ENCODE measurements at regions not wholly inside any gene's neighbourhood (a gene's known extent, or its start where the extent isn't known, plus 50 kb on each side); places are given as distances from the start of the nearest gene placed in this dataset.
A peak's percentile ranks its signal among the peaks of the same experiment; 100 is the strongest.

DNA sequence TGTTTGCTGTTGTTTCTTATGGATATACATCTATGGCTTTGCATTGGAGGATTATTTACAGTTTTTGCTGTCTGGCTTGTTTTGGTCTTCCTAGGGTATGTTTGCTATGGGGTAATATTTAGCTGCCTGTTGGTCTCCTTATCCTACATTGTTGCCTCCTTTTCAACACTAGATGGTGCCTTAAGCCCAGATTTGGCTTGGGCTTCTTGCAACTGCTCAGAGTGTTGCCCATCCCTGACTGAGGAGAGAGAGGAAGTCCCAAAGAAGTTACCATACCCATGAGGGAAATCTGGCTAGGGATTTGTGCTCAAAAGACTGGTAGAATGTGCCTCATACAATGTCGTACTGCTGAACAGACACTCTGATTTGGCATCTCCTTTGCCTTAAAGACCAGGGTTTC is 94.6 kb upstream of the MUCL1 start:
- Histone ChIP-seq H3K4me1 (no peaks in the 10 kb centered on the region), H3K27ac (no peak overlapping the region), H3K27me3 (no peaks in the 10 kb centered on the region), H3K4me3 (no peak overlapping the region), H3K36me3 (no peaks in the 10 kb centered on the region), H3K9me3 (peaks cover 0 to 4% (median 0%) of the 10 kb centered on the region in 4 donors)
- TF ChIP-seq POLR2AphosphoS5 (IDR thresholded peaks at IDR 0.05) (no peak), EP300 (IDR thresholded peaks at IDR 0.05) (no peak), POLR2A (IDR thresholded peaks at IDR 0.05) (no peak)
- TF ChIP-seq, protein P1, sequence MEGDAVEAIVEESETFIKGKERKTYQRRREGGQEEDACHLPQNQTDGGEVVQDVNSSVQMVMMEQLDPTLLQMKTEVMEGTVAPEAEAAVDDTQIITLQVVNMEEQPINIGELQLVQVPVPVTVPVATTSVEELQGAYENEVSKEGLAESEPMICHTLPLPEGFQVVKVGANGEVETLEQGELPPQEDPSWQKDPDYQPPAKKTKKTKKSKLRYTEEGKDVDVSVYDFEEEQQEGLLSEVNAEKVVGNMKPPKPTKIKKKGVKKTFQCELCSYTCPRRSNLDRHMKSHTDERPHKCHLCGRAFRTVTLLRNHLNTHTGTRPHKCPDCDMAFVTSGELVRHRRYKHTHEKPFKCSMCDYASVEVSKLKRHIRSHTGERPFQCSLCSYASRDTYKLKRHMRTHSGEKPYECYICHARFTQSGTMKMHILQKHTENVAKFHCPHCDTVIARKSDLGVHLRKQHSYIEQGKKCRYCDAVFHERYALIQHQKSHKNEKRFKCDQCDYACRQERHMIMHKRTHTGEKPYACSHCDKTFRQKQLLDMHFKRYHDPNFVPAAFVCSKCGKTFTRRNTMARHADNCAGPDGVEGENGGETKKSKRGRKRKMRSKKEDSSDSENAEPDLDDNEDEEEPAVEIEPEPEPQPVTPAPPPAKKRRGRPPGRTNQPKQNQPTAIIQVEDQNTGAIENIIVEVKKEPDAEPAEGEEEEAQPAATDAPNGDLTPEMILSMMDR (IDR thresholded peaks at IDR 0.05), result no peak
- intact Hi-C loops (cut with DNase I), result no loop called here
- 52 to 56% methylated on average over 1 of the region's 1 CpG for WGBS, 2 donors
- no peak for DNase-seq

DNA sequence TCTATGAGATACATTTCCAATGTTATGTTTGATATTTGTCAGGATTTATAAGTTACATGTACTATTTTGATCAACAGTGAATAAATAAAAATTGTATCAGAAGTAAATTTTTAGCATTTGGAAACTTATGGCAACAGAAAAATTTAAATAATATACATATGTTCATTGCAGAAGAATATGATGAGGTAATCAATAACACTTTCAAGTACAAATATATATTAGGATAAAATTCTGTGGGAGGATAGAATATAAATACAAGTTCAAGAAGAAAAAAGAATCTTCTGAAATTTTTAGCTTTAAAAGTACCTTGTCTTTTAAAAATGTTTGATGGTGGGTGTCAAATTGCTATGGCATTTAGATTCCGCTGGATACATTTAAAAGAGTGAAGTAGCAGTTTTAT is 102.8 kb upstream of the MUCL1 start:
- no peak for DNase-seq
- Histone ChIP-seq H3K4me1 (no peaks in the 10 kb centered on the region), H3K27me3 (no peaks in the 10 kb centered on the region), H3K36me3 (no peaks in the 10 kb centered on the region), H3K9me3 (no peaks in the 10 kb centered on the region), H3K4me3 (no peak overlapping the region), H3K27ac (no peak overlapping the region)
- TF ChIP-seq POLR2AphosphoS5 (IDR thresholded peaks at IDR 0.05), result no peak
- TF ChIP-seq, protein P1 (IDR thresholded peaks at IDR 0.05), result no peak
- no peak for TF ChIP-seq EP300 (IDR thresholded peaks at IDR 0.05)
- TF ChIP-seq POLR2A (IDR thresholded peaks at IDR 0.05), result no peak
- WGBS, 2 donors, result 91 to 94% methylated on average over 1 of the region's 1 CpG
- intact Hi-C loops (cut with DNase I), result no loop called here

DNA sequence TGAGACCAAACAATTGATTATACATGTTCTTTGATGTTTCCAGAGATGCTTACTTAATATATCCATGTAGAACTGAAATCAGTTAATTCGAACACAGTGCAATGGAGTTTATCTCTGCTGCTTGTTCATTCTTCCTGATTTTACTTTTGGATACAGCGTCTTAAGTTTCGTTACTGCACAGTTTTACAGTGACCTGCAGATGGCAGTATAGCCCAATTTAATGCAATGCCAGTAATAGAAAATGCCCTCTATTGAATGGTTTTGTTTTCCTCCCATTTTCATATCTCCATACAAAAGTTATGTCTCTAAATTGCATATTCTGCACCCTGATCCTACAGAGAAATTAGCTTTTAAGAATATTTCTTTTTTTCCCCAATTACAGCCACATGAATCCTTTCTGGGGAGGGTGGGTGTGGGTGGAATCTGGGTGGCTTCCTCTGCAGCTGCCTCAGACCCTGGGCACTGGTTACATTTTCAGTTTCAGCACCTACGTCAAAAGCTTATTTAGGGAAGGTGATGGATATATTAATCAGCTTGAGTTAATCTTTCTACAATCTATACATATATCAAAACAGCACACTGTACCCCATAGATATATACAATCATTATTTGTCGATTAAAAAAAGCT is 101.1 kb upstream of the DCD start:
- Histone ChIP-seq H3K36me3 (no peaks in the 10 kb centered on the region), H3K27me3 (no peaks in the 10 kb centered on the region), H3K4me1 (no peaks in the 10 kb centered on the region), H3K27ac (no peak overlapping the region), H3K9me3 (peaks cover 0 to 4% (median 0%) of the 10 kb centered on the region in 4 donors), H3K4me3 (no peak overlapping the region)
- intact Hi-C loops (cut with DNase I), result loop anchor here (5.0 kb wide), 1 partner anchor 208 kb away; no protein-coding TSS in a partner anchor
- TF ChIP-seq POLR2AphosphoS5 (IDR thresholded peaks at IDR 0.05), result no peak
- no peak for TF ChIP-seq EP300 (IDR thresholded peaks at IDR 0.05)
- no peak for TF ChIP-seq POLR2A (IDR thresholded peaks at IDR 0.05)
- TF ChIP-seq, protein P1 (IDR thresholded peaks at IDR 0.05), result peak in 3 of 4 experiments; percentile 22 to 63 (median 62)
- WGBS, 2 donors, result 22 to 24% methylated on average over 5 of the region's 5 CpGs
- no peak for DNase-seq

DNA sequence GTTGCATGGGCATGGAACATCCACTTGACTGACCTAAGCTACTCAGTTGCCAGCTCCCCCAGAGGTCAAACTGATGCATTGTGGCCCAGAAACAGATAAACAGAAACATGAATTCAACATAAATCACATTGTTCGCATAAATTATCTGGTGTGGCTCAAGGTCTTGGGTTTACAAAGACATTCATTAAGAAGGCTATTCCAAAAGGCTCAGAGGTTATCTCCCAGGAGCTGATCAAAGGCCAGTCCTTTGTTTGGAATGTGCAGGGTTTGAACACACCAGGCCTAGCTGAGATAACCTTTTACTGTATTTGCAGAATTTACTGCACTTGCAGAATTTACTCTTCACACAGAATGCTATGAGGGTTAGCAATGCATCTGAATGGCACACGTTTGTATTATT is 96.4 kb upstream of the DCD start:
- no peak for TF ChIP-seq POLR2A (IDR thresholded peaks at IDR 0.05)
- TF ChIP-seq EP300 (IDR thresholded peaks at IDR 0.05), result no peak
- TF ChIP-seq POLR2AphosphoS5 (IDR thresholded peaks at IDR 0.05), result no peak
- TF ChIP-seq, protein P1 (IDR thresholded peaks at IDR 0.05), result no peak

DNA sequence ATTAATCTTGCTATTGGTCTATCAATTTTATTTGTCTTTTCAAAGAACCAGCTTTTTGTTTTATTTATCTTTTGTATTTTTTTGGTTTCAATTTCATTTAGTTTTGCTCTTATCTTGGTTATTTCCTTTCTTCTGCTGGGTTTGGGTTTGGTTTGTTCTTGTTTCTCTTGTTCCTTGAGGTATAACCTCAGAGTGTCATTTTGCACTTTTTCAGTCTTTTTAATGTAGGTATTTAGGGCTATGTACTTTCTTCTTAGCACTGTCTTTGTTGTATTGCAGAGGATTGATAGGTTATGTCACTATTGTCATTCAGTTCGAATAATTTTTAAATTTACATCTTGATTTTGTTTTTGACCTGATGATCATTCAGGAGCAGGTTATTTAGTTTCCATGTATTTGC is 92.7 kb upstream of the DCD start:
- Histone ChIP-seq H3K27me3 (no peaks in the 10 kb centered on the region), H3K36me3 (no peaks in the 10 kb centered on the region), H3K9me3 (peaks cover 0 to 4% (median 0%) of the 10 kb centered on the region in 4 donors), H3K27ac (no peak overlapping the region), H3K4me1 (no peaks in the 10 kb centered on the region), H3K4me3 (no peak overlapping the region)
- no peak for DNase-seq
- intact Hi-C loops (cut with DNase I), result no loop called here
- WGBS, 2 donors, result 77 to 79% methylated on average over 1 of the region's 1 CpG
- TF ChIP-seq, protein P1 (IDR thresholded peaks at IDR 0.05), result no peak
- no peak for TF ChIP-seq POLR2AphosphoS5 (IDR thresholded peaks at IDR 0.05)
- TF ChIP-seq POLR2A (IDR thresholded peaks at IDR 0.05), result no peak
- TF ChIP-seq EP300 (IDR thresholded peaks at IDR 0.05), result no peak

More for the DNA sequence above, 96.4 kb upstream of the DCD start:
- H3K4me3 ChIP-seq, result no peak overlapping the region
- 34 to 77% methylated on average over 2 of the region's 2 CpGs for WGBS, 2 donors
- no peak for DNase-seq
- H3K27me3 ChIP-seq, result no peaks in the 10 kb centered on the region
- peaks cover 0 to 4% (median 0%) of the 10 kb centered on the region in 4 donors for H3K9me3 ChIP-seq
- H3K27ac ChIP-seq, result no peak overlapping the region
- H3K36me3 ChIP-seq, result no peaks in the 10 kb centered on the region
- intact Hi-C loops (cut with DNase I), result no loop called here
- H3K4me1 ChIP-seq, result no peaks in the 10 kb centered on the region
